GM19452 (cell line): ENCODE measurements at regions not wholly inside any gene's neighbourhood (a gene's known extent, or its start where the extent isn't known, plus 50 kb on each side); places are given as distances from the start of the nearest gene placed in this dataset.
A peak's percentile ranks its signal among the peaks of the same experiment; 100 is the strongest.

Source experiments
- ATAC-seq: cut with Tn5 transposase; IDR thresholded peaks from one replicate; pipeline ENCODE4 v1.9.1; 2021; ENCODE audit not compliant: unreplicated experiment

DNA sequence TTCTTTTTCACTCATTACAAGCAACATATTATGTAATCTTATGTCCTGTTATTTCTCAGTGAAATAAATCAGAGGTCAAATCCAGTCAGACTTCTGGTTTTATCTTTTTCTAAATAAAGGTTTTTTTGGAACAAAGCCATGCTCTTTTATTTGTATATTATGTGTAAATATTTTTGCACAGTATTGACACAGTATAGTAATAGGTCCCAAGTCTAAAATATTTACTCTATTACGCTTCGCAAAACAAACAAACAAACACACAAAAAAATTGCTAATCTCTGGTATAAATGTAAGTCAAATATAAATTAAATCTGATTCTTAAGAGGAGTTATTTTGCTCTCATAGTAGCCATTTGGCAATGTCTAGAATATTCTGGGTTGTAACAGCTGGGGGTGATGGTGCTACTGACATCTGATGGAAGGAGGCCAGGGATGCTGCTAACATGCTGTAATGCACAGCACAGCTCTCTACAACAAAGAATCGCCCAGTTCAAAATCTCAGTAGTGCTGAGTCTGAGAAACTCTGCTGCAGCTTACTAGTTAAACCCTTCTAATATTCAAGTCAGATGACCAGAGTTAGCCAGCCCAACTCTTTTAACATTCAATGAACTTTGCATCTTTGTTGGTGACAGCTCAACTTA is 602.1 kb downstream of the RAB28 start:
- ATAC-seq = no peak

DNA sequence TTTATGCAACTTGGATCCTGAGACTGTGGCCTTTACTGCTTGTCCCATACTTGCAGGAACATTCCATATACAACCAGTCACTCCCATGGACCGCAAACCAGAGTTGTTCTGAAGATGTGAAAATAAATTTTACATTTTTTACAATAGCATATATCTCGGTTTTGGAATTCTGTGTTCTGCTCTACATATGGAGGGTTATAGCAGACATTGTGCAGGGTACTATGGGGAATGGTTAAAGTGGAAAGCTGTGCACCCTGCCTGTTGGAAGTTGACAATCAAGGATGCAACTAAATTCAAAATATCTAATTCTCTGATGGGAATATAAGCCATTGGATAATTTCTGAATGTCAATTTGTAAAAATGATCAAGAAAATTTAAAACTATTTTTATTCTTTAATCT is 603.3 kb downstream of the RAB28 start:
- no peak for ATAC-seq

DNA sequence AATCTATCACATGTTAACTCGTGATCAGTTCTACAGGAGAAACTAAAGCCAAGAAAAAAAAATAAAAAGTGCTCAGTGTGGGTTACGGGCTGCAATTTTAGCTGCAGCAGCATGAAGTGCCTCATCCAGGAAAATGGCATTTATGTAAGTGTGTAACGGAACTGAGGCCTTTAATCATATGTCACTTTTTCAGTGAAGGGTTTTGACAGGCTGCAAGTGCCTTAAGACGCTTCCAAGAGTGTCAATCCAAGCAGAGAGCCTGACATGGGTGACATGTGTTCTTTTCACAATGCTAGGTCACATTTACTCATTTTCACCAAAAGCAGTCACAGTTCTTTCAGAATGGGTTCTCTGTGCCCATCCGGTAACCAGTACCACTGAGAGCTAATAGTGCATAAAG is 604.6 kb downstream of the RAB28 start:
- no peak for ATAC-seq

DNA sequence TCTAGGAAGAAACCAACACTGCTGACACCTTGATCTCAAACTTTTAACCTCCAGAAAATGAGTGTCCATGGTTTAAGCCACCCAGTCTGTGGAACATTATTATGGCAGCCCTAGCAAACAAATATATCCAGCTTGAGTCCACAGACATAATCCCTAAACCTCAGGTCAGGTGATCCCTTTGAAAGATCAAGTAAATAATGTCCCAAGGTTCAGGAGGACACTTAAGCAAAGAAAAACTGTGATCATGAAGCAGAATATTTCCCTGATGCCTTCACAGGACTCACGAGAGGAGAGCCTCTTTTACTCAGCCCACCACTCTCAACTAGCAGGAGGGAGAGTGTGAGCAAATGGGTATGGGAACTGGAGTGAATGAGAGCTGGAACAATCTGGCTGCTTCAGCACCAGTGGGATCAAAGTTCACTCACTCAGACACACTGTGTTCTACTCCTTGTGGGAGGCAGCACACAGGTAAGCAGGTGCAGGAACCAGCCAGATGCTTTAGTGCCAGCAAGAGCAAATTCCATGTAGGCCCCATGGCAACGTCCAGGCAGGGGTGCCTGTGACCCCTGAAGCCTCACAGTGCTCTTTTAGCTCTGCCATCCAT is 608.4 kb downstream of the RAB28 start:
- no peak for ATAC-seq

DNA sequence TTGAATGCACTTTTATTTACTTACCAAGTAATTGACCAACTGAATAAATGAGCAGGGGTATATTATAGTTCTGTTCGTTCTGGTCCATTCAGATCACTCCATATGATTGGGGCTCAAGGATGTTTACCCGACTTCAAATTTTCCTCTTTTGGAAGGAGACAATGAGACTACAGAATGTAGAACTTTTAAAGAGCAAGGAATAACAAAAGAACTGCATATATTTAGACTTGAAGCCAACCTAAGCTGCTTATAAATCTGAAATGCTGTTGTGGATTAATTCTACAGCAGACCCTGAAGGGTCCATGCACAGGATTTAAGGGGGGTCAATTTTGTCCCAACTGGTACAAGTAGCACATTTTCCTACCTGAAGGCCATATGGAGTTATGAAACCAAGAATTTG is 610.8 kb downstream of the RAB28 start:
- no peak for ATAC-seq

DNA sequence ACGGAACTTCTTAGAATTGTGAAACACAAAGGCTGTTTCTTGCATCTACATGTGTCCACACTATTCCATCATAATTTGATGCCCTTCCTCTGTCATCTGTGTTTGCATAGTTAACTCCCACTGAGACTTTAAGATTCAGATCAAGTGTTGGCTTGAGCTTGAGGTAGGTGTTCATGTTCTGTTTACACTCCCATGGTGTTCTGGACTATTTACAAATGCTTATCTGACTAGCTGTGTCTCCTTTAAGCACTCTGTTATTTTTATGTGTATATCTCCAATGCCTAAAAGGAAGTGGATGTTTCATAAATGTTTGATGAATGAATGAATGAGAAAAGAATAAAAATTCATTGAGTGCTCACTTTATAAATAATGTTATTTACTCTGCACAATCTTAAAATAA is 622.7 kb downstream of the RAB28 start:
- ATAC-seq = no peak

DNA sequence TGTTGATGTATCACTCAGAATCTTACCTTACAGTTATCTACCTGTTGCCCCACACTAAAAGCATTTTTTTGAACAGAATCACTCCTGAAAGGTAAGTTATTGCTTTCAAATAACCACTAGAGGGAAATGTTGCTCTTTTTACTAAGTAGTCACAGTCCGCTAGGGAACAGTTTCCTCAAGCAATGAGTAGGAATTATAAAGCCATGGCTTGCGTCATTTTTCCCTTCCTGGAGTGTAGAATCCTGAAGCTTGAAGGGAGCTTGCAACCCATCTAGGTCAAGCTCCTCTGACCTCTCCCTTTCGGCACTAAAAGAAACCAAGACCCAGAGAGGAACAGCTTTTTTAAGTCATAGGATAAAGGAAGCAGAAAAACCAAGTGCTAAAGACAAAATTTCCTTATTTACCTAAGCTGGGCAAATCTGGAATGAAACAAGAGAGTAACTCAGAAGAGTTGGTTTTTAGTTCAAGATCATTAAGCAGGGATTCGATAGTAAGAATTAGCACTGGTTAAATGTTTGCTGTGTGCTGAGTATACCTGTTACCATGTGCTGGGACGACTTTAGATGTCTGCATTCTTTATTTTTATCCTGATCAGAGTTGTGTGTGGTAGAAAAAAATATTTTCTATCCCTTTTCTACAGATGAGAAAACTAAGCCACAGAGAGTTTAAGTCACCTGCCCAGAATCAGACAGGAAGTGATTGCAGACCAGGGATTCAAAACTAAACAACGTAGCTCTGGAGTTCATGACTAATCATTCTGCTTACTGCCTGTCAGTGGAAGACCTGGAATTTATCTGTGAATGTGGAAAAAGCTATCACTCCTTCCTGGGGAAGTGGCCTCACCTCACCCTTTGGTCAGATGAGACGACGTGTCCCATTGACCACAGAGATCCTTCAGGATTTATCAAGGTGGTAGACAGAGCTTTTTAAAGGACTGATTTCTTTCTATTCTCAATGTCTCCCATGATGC is 631.5 kb downstream of the RAB28 start:
- ATAC-seq = peak; percentile 56

DNA sequence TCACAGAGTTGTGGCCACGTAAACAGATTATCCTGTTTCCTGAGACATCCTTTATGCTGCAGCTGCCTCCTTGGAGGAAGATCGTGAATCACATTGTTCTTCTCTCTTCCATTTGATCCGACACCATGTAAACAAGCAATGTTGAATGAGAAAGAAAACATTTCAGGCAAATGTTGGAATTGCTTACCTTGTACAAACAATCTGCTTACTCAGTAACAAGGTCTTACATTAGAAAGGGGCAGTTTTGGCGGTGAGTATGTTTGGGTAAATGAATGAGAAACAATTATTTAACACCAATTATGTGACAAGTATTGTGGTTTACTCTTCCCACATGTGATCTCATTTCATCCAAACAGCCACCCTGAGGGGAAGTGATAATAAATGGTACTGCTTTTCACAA is 637.8 kb downstream of the RAB28 start:
- ATAC-seq = no peak

DNA sequence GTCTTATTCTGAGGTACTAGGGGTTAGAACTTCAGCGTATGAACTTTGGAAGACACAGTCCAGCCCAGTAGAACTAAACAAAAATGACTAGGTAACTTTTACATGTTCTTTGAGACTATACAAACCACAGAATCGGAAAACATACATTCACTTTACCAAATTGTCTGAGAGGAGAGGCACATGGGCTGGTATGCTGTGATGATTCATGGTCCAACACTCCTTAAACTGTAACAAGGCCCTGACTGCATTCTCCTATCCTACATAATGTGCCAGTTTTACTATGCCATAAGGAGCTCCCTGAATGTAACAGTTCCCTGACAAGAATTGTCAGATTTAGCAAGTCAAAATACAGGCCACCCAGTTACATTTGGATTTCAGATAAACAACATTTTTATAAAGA is 640.0 kb downstream of the RAB28 start:
- no peak for ATAC-seq

DNA sequence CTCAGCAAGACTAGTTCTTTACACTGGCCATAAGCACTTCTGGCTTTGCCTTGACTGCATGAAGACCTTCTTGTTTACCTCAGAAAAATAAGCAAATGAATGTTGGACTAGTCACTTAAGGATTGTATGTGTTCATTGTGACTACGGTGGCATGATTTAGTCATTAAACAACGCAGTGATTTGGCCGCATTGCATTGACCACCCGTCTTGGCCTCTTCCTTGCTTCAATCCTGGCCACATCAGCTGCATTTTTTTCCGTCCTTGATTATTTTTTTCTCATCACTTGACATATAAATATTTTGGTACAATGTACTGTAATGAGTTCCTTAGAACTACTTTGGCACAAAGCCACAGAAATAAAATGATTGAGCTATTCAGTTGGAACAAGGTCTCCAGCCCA is 656.2 kb downstream of the RAB28 start:
- ATAC-seq = no peak

DNA sequence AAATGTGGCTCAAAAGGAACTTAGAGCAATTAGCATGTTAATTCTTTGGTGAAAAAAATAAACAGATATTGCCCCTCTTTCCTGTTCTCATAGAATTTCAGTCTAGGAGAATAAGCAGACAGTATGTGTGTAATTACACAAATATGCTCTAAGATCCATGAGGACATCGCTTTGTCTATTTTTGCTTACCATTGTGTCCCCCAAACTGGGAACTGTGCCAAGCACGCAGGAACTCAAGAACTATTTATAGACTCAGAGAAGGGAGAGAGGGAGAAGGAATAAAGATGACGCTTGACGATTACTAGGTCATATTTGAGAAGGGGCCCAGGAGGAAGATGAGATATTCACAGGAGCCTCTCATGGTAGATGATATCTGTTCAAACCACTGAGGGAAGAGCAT is 692.6 kb downstream of the RAB28 start:
- ATAC-seq = no peak

DNA sequence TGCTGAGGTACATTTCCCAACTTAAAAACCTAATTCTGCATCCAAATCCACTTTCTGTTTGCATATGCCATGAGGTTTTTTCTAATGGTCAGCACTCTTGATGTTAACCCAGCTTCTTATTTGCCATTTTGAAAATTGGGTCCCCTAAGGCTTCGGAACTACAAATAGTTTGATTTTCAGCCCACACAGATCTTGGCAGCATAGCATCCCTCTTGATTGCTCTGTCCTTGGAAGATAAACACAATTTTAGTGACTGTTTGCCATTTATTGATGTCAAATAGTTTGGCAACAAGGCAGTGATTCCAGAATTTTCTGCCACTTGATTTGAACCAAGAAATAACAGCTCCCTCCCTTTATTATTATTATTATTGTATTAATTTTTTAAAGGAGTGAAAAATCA is 696.9 kb downstream of the RAB28 start:
- ATAC-seq = no peak

DNA sequence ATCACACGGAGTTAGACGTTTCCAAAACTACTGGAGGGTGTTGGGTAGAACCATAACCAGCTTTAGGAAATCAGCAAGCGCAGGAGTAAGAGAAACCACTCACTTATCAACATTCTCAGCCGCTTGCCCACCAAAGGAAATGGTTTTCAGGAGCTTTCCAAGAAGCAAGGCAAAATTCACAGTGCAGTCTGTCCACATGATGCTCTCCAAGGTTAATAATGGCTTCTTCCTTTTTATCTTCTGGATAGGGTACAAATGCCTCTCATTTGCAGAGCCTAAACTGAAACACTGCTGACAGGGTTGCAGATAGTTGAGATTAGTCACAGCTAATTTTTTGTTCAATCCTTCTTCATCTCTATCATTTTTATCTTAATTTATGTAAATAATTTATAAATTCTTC is 705.4 kb downstream of the RAB28 start:
- no peak for ATAC-seq

DNA sequence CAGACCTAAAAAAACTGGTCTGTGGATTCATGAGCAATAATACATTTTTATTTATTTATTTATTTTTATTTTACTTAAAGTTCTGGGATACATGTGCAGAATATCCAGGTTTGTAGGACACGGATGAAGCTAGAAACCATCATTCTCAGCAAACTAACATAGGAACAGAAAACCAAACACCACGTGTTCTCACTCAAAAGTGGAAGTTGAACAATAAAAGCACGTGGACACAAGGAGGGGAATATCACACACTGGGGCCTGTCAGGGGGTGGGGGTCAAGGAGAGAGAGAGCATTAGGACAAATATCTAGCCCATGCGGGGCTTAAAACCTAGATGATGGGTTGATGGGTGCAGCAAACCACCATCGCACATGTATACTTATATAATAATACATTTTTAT is 705.9 kb downstream of the RAB28 start:
- ATAC-seq = no peak

DNA sequence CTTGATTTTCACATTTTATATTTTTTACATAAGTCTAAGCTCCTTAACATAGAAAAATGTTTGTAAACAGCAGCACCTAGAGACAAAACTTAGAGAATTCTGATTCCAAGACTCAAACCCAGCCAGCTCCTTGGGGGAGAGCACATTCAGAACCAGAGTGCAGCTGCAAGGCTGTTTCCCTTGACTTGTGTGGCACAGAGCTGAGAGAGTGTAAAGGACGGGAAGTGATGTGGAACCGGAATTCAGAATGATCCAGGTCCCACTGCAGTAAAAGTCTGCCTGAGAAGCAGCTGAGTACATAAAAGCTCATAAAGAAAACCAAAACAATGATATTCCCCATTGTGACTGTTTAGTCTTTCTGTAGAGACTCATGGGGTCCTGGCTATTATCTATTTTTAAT is 713.8 kb downstream of the RAB28 start:
- ATAC-seq = no peak

DNA sequence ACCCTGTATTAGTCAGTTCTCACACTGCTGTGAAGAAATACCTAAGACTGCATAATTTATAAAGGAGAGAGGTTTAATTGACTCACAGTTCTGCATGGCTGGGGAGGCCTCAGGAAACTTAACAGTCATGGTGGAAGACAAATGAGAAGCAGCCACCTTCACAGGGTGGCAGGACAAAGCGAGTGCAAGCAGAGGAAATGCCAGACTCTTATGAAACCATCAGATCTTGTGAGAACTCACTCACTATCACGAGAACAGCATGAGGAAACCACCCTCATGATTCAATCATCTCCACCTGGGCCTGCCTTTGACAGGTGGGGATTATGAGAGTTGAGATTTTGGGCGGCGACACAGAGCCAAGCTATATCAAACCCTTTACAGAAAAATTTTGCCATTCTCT is 722.4 kb downstream of the RAB28 start:
- no peak for ATAC-seq

DNA sequence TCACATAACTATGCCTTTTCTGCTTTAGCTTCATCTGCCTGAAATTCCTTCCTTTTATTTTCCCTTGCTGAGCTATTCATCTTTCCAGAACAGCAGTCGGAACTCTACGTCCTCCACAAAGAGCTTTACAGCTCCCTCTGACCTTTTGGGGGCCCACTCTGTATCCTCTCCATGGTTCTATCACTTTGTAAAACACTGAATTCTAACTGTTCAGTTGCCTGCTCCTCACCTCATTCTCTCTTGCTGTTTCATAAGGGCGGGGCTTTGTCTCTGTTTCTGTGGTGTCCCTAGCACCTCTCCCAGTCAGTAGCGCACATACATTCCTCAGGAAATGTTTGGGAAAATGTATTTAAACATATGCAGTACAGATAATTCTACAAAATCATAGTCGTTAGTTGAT is 737.0 kb downstream of the RAB28 start:
- no peak for ATAC-seq

DNA sequence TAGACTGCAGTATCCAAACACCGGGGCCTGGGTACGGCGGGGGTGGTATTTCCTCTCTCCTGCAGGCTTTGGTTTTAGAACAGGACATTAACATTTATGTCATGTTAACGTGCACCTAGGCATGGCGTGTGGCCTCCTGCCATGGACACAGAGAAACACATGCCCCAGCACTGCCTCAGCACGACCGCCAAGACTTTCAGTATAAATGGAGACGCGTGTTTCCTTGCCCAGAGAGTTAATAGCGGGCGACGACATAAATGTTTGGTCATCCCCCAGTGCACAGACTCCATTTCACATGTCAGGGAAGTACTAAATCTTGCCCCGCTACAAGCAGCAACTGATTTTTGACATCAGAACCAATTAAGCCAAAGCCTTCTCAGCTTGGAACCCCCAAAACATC is 737.9 kb downstream of the RAB28 start:
- no peak for ATAC-seq

DNA sequence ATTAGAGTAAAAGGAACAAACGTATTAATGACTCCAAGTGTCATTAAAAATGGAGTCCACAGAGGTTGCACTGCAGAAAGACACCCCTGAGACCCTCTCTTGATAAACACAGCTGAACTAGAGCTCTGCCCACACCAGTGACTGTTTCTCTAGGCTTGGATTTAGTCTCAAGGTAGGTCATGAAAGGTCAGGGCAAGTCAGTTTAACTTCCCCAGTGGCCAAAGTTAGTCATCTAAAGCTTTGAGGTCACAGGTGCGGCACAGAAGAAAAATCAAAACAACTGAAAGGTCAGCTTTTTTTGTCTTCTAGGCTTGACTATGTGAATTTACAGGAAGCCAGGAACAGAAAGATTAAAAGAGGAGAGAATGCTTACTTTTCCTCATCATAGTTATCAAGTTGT is 749.6 kb downstream of the RAB28 start:
- ATAC-seq = no peak

DNA sequence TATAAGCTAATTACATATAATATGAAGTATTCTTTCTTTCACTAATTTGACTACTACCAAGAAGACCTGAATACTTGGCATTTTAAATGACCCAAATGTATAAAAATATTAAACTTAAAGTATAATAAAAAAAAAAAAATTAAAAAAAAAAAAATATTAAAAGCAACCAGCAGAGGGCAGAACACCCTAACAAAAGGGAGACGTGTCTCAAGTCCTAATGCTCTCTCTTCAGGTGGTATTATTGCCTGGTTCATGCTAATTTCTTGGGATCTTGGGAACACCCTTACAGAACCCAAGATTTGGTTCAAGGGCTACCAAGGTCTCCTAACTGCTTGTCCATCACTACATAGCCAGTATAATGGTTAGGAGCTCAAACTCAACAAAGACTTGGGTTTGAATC is 754.8 kb downstream of the RAB28 start:
- ATAC-seq = no peak

DNA sequence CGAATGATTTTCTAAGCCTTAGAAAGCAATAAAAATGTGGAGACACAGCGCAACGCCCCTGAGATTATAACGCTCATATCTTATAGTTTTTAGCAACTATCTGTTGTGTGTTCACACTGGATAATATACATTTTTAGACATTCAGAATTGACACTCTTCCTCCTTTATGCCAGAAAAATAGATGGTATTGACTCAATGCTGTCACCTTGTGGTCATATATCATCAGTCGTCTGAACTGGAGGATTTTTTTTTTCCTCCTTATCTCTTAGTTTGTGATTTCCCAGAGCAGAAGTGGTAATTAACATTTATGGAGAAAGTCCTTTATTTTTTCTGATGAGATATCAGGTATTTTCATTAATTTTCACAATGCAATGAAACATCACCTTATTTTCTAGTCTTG is 759.6 kb downstream of the RAB28 start:
- ATAC-seq = no peak

DNA sequence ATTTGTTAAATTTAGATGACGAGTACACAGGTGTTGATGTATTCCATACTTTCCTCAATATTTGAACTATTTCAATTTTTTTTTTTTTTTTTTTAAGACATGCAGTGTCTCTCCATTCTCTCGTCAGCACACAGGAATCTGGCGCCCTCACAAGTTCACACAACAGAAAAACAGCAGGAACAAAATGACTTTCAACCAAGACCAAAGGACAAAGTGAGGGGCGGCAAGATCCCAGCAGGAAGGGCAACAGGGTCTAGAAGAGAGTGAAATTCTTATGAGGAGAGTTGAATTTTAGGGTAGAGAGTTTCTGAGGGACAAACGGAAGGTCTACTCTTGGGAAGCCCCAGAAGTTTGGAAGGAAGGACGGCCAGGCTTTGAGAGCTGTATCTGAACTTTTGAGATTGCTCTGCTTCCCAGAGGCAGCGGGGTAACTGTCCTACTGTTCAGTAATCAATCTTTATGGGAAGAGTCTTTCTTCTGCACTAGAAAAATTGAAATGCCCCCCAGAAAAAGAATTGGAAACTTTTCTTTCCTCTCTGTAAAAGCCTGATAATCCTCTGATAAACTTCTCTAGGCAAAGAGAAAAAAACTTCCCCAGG is 760.2 kb downstream of the RAB28 start:
- no peak for ATAC-seq
